Transverse colon (tissue), 4 donors: ENCODE measurements at regions not wholly inside any gene's neighbourhood (a gene's known extent, or its start where the extent isn't known, plus 50 kb on each side); places are given as distances from the start of the nearest gene placed in this dataset.

Source experiments
- CTCF ChIP-seq, 5 experiments: fragments of 200-600 bp in 3 of 5; fragments of 450-650 bp in 2 of 5; sonication (generic) in 3 of 5; IDR thresholded peaks; 1 replicate in 2 of 5; 2 replicates in 3 of 5; pipeline ENCODE4 v1.5.1; 2016 to 2017; ENCODE audit warnings: antibody characterized with exemption in 5 of 5, inconsistent platforms in 3 of 5, mild to moderate bottlenecking in 2 of 5, moderate library complexity in 1 of 5
- EP300 ChIP-seq: sonication (generic); formaldehyde crosslinking; IDR thresholded peaks from one replicate; pipeline ENCODE4 v1.6.1; 2017; ENCODE audit warnings: antibody characterized with exemption, low read depth
- POLR2AphosphoS5 ChIP-seq, 3 donors: sonication (generic); formaldehyde crosslinking; IDR thresholded peaks; one replicate each; pipeline ENCODE4 v1.6.1; 2016; ENCODE audit warnings: antibody characterized with exemption in 3 of 3

GRCh38 chr3:13168391-13168790, 95.2 kb upstream of the IQSEC1 start:
- TF ChIP-seq CTCF (IDR thresholded peaks at IDR 0.05) (no peak), POLR2AphosphoS5 (IDR thresholded peaks at IDR 0.05) (no peak), EP300 (no peak)
